Activated naive CD4-positive, alpha-beta T cell treated with anti-CD3 and anti-CD28 coated beads, Interleukin-2, amount 50 U/mL, for 24 hours (primary cell): ENCODE measurements at regions not wholly inside any gene's neighbourhood (a gene's known extent, or its start where the extent isn't known, plus 50 kb on each side); places are given as distances from the start of the nearest gene placed in this dataset.

ENCODE experiments used
- H3K27ac Mint-ChIP-seq: one replicate; pipeline ENCODE4 v1.8.0; 2021; ENCODE audit warnings: mild to moderate bottlenecking, mixed read lengths
- H3K27me3 Mint-ChIP-seq: one replicate; pipeline ENCODE4 v1.8.0; 2021; ENCODE audit warnings: mixed read lengths
- H3K36me3 Mint-ChIP-seq: one replicate; pipeline ENCODE4 v1.8.0; 2021; ENCODE audit warnings: mixed read lengths
- H3K4me1 Mint-ChIP-seq: one replicate; pipeline ENCODE4 v1.8.0; 2021; ENCODE audit warnings: mixed read lengths
- H3K4me3 Mint-ChIP-seq: one replicate; pipeline ENCODE4 v1.8.0; 2021; ENCODE audit warnings: mild to moderate bottlenecking, mixed read lengths
- H3K9me3 Mint-ChIP-seq: one replicate; pipeline ENCODE4 v1.8.0; 2021; ENCODE audit warnings: mixed read lengths

DNA sequence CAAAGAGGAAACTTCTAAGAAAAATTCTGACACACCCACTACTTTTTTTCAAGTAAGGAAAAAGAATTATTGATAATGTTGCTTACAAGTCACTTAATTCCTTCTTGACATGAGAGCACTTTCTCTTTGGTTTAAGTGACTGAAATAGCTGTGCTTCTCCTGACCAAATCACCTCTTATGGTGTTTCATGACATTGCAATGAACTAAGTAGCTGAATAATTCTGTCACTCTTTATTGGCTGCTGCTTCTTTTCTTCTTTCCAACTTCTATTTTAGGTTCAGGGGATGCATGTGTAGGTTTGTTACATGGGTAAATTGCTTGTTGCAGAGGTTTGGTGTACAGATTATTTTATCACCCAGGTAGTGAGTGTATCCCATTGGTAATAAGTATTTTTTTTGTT is 447.6 kb upstream of the NETO1 start:
- no peaks in the 10 kb centered on the region for H3K4me1 Mint-ChIP-seq
- no peaks in the 10 kb centered on the region for H3K27me3 Mint-ChIP-seq
- no peak overlapping the region for H3K4me3 Mint-ChIP-seq
- no peak overlapping the region for H3K27ac Mint-ChIP-seq
- H3K36me3 Mint-ChIP-seq: no peaks in the 10 kb centered on the region
- no peaks in the 10 kb centered on the region for H3K9me3 Mint-ChIP-seq

DNA sequence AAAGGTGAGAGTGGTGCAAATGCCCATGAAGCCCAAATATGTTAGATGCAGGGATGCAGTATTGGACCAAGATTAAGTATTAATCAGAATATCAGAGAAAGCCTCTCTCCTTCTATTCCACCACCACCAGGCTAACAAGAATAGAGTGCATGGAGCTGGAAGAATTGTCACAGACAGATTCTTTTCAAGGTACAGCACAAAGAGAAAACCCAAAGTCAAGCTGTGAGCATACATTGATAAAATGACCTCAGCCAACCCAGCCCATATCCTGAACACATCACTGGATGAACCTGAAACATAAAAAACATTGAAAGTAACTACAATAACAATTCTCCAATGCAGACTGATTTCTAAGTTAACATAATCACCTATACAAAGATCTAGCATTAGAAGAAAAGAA is 445.7 kb upstream of the NETO1 start:
- no peaks in the 10 kb centered on the region for H3K36me3 Mint-ChIP-seq
- no peaks in the 10 kb centered on the region for H3K4me1 Mint-ChIP-seq
- H3K27me3 Mint-ChIP-seq: no peaks in the 10 kb centered on the region
- no peaks in the 10 kb centered on the region for H3K9me3 Mint-ChIP-seq
- no peak overlapping the region for H3K4me3 Mint-ChIP-seq
- no peak overlapping the region for H3K27ac Mint-ChIP-seq

DNA sequence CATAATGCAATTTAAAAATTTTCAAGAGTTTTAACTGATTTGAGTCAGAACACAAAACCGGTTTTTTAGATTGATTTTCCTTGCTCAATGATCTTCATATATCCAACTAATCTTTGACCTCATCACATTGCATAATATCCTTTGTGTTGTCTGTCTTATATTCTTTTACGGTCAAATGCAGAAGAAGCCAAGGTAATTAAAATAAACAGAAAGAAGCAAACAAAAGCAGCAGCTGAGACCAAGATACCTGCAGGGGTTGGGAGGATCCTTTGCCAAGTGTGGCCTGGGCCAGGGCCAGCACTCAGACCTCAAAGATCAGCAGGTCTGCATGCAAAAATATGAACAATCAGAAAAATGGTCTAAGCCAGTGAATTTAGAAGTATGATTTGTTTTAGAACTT is 428.9 kb upstream of the NETO1 start:
- Mint-ChIP-seq H3K36me3 (no peaks in the 10 kb centered on the region), H3K9me3 (no peaks in the 10 kb centered on the region), H3K27ac (no peak overlapping the region), H3K4me1 (no peaks in the 10 kb centered on the region), H3K27me3 (no peaks in the 10 kb centered on the region), H3K4me3 (no peak overlapping the region)

DNA sequence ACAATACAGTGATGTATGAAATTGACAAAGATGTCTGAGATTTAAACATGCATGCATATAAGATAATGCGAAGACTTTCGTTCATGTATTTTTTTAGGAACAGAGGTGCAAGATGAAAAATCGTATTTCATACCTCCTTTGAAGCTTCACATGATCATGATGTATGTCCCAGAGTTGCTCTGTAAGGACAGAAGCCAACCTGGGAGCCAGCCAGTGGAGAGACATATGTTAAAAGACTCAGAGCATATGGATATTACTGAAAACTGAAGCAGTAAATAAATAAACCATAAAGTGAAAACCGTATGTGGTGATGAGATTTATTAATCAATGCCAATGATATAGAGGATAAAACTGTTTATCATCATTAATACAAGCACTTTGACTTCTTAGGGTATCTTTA is 424.4 kb upstream of the NETO1 start:
- no peaks in the 10 kb centered on the region for H3K9me3 Mint-ChIP-seq
- H3K27ac Mint-ChIP-seq: no peak overlapping the region
- no peak overlapping the region for H3K4me3 Mint-ChIP-seq
- H3K27me3 Mint-ChIP-seq: no peaks in the 10 kb centered on the region
- no peaks in the 10 kb centered on the region for H3K36me3 Mint-ChIP-seq
- H3K4me1 Mint-ChIP-seq: no peaks in the 10 kb centered on the region

DNA sequence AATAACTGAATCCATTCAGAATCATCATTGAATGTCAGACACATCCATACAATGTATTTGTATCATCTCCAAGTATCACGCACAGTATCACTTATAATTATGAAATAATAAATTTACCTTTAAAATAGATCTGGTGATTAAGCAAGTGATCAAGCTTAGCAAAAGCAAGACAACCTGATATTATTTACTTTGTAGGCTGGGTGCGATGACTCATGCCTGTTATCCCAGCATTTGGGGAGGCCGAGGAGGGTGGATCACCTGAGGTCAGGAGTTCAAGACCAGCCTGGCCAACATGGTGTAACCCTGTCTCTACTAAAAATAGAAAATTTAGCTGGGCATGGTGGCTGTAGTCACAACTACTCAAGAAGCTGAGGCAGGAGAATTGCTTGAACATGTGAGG is 421.0 kb upstream of the NETO1 start:
- H3K9me3 Mint-ChIP-seq: no peaks in the 10 kb centered on the region
- H3K4me1 Mint-ChIP-seq: no peaks in the 10 kb centered on the region
- H3K36me3 Mint-ChIP-seq: no peaks in the 10 kb centered on the region
- no peaks in the 10 kb centered on the region for H3K27me3 Mint-ChIP-seq
- H3K4me3 Mint-ChIP-seq: no peak overlapping the region
- H3K27ac Mint-ChIP-seq: no peak overlapping the region

DNA sequence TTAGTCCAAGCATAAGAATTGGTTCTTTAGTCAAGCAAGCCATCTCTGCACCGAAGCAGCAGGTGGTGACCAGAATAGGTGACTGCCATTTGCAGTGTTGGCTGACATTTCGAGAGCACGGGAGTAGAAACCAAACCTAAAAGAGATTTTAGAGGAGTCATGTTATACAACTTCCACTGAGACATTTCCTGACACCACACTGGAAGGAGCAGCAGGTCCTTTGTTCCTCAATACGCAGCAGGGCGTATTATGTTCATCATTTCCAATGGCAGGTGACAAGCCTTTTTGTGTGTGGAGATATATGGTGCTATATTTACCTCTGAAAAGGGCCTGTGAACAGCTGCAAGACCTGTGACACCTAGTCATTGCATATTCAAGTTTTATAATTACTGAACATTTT is 418.8 kb upstream of the NETO1 start:
- Mint-ChIP-seq H3K36me3 (no peaks in the 10 kb centered on the region), H3K27ac (no peak overlapping the region), H3K4me1 (no peaks in the 10 kb centered on the region), H3K4me3 (no peak overlapping the region), H3K27me3 (no peaks in the 10 kb centered on the region), H3K9me3 (no peaks in the 10 kb centered on the region)

DNA sequence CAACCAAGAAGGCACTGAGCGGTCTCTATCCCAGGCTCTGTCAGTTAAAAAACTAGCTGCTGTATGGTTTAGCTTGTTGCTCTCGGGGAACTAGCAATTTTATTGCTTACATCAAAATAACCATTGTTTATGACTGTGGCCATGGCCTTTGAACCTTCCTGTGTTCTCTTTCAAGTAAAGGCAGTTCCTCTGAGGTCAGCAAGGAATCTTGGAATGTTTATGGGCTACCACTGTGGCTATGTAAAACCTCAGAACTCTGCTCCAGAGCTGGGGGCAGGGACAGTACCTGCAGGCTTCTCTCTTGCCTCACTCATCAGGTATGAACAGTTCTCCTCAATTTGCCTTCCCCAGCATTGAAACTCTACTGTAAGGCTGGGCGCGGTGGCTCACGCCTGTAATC is 416.0 kb upstream of the NETO1 start:
- Mint-ChIP-seq H3K4me3 (no peak overlapping the region), H3K4me1 (no peaks in the 10 kb centered on the region), H3K9me3 (peaks cover under 1% of the 10 kb centered on the region)

DNA sequence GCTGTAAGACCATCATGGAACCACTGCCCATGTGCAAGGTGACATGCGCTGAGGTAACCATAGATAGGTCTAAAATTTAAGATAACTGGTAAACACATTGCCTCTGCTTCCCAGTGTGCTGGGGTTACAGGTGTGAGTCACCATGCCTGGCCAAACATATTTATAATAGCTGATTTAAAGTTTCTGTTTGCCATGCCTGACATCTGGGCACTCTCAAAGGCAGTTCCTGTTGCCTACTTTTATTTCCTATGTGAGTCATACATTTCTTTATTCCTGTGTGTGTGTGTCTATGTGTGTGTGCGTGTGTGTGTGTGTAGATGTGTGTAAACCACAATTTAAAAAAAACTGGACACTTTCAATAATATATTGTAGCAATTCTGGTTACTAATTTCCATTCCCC is 415.2 kb upstream of the NETO1 start:
- H3K4me1 Mint-ChIP-seq: no peaks in the 10 kb centered on the region
- no peak overlapping the region for H3K4me3 Mint-ChIP-seq
- peaks cover 5% of the 10 kb centered on the region for H3K9me3 Mint-ChIP-seq
- H3K27ac Mint-ChIP-seq: no peak overlapping the region
- H3K36me3 Mint-ChIP-seq: no peaks in the 10 kb centered on the region
- H3K27me3 Mint-ChIP-seq: no peaks in the 10 kb centered on the region

More for the DNA sequence above, 416.0 kb upstream of the NETO1 start:
- no peaks in the 10 kb centered on the region for H3K27me3 Mint-ChIP-seq
- no peaks in the 10 kb centered on the region for H3K36me3 Mint-ChIP-seq
- no peak overlapping the region for H3K27ac Mint-ChIP-seq

DNA sequence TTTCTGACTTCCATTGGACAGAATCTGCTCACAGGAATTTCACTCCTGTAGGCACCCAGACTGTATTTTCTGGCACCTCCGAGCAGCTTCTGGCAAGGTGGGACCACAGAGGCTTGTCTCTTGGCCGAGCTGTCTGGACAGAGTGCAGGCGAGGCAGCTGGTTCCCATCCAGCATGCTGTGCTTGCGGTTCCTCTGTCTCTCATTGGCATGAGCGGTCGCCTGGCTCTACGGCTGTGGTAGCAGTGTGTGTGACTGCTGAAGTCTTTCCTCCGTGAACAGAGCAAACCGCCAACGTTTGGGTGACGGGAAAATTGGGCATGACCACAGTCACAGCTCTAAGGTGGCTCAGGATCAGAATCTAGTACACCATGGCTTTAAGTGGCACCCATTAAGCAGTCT is 411.7 kb upstream of the NETO1 start:
- no peak overlapping the region for H3K27ac Mint-ChIP-seq
- peaks cover 9% of the 10 kb centered on the region for H3K9me3 Mint-ChIP-seq
- no peaks in the 10 kb centered on the region for H3K27me3 Mint-ChIP-seq
- no peaks in the 10 kb centered on the region for H3K4me1 Mint-ChIP-seq
- H3K4me3 Mint-ChIP-seq: no peak overlapping the region
- H3K36me3 Mint-ChIP-seq: no peaks in the 10 kb centered on the region

DNA sequence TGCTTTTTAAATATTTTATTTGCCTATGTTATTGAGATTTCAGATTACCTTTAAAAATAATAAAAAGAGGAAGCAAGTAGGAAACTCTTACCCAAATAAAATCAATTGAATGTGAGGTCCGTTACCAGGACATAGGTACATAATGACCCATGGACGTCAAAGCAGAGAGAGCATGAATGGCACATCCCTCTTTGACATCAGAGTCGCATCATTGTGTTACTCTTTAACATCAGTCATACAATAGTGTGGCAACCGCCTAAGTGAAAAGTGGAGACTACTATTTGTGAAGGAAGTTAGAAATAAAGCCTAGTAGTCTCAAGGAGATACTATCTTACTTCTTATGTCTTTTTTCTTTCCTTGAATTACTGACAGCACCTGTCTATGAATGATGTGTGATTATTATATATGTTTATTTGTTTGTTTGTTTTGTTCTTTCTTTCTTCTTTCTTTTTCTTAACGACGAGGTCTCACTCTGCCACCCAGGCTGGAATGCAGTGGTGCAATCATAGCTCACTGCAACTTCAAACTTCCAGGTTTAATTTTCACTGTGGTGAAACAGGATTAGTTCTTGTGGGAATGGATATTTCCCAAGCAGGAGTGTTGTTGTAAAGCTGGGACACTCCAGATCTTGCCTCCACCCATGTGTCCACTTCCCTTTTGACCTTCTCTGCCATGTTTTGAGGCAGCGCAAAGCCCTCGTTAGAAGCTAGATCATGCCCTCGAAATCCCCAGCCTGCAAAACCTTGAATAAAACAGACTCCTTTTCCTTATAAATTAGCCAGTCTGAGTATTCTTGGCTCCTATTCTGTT is 407.2 kb upstream of the NETO1 start:
- no peaks in the 10 kb centered on the region for H3K27me3 Mint-ChIP-seq
- no peak overlapping the region for H3K27ac Mint-ChIP-seq
- H3K9me3 Mint-ChIP-seq: peaks cover 9% of the 10 kb centered on the region
- no peak overlapping the region for H3K4me3 Mint-ChIP-seq
- H3K36me3 Mint-ChIP-seq: no peaks in the 10 kb centered on the region
- no peaks in the 10 kb centered on the region for H3K4me1 Mint-ChIP-seq

DNA sequence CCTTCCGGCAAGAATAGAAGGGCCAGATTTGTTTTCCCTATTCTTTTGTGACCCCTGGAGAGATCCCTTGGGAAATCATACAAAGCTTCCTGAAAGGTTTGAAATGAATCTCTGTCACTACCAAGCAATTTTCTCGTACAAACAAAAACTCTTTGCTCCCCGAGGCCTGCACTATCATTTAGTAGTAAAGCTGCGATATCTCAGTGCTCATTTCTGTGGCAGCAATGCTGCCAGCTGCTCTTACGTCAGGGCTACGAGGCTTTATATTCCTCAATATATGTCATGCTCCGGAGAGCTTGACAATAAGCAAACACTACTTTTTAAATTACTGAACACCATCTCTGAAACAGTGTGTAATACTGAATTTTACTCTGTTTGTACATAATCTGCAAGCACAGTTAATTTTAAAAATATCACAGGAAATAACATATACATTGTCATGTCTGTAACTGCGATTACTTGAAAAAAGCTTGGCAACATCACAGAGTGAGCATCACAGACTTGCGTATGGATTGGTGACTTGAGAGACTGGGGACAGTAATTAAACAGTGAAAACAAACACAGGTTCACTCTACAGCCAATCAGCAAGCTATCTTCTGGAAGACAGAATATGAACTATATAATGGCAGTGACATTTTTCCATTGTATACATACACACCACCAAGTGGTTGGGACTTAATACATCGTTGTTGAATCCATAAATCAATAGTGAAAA is 403.3 kb upstream of the NETO1 start:
- Mint-ChIP-seq H3K36me3 (no peaks in the 10 kb centered on the region), H3K9me3 (no peaks in the 10 kb centered on the region), H3K27ac (no peak overlapping the region), H3K4me1 (no peaks in the 10 kb centered on the region), H3K4me3 (no peak overlapping the region), H3K27me3 (no peaks in the 10 kb centered on the region)

DNA sequence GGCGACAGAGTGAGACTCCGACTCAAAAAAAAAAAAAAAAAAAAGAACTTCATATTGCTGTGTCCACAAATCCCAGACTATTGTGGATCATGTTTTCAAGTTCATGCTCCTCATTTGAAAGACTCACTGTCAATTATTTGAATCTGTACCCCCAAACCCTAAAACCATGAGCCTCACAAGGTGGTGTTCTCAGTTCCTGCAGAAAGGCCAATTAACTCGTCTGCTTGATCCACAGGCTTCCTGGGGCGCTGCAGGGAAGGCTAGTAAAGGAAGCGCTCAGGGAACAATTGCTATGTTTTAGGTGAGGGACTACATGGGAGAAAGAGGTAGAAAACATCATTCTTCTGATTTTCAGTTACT is 396.8 kb upstream of the NETO1 start:
- Mint-ChIP-seq H3K36me3 (no peaks in the 10 kb centered on the region), H3K4me3 (no peak overlapping the region), H3K9me3 (no peaks in the 10 kb centered on the region), H3K27ac (no peak overlapping the region), H3K4me1 (no peaks in the 10 kb centered on the region), H3K27me3 (no peaks in the 10 kb centered on the region)

DNA sequence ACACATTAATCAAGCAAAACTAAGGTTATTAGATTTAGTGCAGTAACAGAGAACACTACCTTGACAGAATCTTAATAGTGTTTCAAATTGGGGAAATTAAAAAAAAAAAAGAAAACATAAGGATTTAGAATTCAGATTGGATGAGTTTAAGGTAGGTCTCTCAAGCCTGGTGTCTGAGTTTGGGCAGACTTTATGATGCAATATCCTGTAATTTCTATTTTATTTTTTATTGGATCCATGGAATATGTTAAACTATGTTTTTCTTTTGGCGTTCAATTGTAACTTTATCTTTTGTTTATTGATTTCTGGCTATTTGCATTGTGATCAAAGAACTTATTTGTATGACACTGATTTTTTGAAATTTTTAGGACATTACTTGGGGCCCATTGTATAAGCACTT is 394.1 kb upstream of the NETO1 start:
- Mint-ChIP-seq H3K9me3 (no peaks in the 10 kb centered on the region), H3K27ac (no peak overlapping the region), H3K4me1 (no peaks in the 10 kb centered on the region), H3K4me3 (no peak overlapping the region), H3K36me3 (no peaks in the 10 kb centered on the region), H3K27me3 (no peaks in the 10 kb centered on the region)

DNA sequence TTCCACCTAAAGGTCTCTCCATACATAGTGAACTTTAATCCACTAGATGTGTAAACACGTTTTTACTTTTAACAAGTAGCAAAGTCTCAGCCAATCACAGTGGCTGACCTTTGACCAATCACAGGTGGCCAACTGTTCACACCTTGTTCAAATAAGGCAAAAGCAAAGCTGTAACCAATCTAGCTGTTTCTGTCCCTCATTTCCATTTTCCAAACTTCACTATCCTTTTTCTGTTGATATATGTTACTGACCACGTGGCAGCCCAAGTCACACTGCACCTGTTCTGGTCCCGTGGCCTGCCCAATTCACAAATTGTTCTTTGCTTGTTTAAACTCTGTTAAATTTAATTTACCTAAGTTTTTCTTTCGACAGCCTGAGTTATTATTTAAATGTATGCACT is 393.5 kb upstream of the NETO1 start:
- Mint-ChIP-seq H3K4me1 (no peaks in the 10 kb centered on the region), H3K27ac (no peak overlapping the region), H3K36me3 (no peaks in the 10 kb centered on the region), H3K27me3 (no peaks in the 10 kb centered on the region), H3K9me3 (no peaks in the 10 kb centered on the region), H3K4me3 (no peak overlapping the region)

DNA sequence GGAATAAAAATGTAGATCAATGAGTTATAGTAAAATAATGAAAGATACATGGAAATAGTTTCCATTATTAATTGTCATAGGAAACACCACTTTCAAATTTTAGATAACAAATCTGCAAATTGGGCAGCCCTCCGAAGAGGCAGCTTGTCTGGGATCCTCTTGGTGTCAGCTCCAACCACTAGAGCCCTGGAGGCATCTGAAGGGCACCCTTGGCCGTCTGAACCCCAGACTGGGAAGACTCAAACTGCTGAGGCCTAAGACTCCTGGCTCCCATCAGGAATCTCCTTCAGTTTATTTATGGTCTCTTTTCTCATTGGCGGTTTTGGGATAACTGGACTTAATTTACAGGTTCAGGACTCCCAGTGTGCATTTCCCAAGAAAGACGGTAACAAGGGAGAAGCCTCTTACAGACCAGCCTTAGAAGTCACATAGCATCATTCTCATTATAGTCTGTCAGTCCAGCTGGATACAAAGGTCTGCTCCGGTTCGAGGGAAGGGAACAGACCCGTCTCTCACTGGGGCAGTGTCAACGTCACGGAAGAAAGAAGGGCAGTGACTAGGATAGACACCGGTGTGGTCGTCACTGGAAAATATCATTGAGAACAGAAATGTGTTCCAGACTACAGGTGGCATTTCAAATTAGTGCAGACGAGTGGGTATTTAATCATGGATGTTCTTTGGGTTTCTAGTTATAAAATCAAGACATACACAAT is 390.7 kb upstream of the NETO1 start:
- H3K36me3 Mint-ChIP-seq: no peaks in the 10 kb centered on the region
- H3K27me3 Mint-ChIP-seq: no peaks in the 10 kb centered on the region
- H3K27ac Mint-ChIP-seq: no peak overlapping the region
- H3K9me3 Mint-ChIP-seq: no peaks in the 10 kb centered on the region
- no peaks in the 10 kb centered on the region for H3K4me1 Mint-ChIP-seq
- no peak overlapping the region for H3K4me3 Mint-ChIP-seq

DNA sequence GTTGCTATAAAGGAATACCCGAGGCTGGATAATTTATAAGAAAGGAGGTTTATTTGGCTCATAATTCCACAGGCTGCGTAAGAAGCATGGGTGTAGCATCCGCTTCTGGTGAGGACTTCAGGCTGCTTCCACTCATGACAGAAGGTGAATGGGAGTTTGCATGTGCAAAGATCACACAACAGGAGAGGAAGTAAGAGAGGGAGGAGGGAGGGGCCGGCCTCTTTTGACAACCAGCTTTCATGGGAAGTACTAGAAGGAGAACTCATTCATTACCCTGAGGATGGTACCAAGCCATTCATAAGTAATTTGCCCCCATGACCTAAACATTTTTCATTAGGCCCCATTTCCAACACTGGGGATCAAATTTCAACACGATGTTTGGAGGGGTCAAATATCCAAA is 386.8 kb upstream of the NETO1 start:
- no peaks in the 10 kb centered on the region for H3K4me1 Mint-ChIP-seq
- no peaks in the 10 kb centered on the region for H3K36me3 Mint-ChIP-seq
- H3K9me3 Mint-ChIP-seq: peaks cover 5% of the 10 kb centered on the region
- no peak overlapping the region for H3K27ac Mint-ChIP-seq
- no peak overlapping the region for H3K4me3 Mint-ChIP-seq
- no peaks in the 10 kb centered on the region for H3K27me3 Mint-ChIP-seq
